ENCODE measurements at regions not wholly inside any gene's neighbourhood (a gene's known extent, or its start where the extent isn't known, plus 50 kb on each side); places are given as distances from the start of the nearest gene placed in this dataset.

DNA sequence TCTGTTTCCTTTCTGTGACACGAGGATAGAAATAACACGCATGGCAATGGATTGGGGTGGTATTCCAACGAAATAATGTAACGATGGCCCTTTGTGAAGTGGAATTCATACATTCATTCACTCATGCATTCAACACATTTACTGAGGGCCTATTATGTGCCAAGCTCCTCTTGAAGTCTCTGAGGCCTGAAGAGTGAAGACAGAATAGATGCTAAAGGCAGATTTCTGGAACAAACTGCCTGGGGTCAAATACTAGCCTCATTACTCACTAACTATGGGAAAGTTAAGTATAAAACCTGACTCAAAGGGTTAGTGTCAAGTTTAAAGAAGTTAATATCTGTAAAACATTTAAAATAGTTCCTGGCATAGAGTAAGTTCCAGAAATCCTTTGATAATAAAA is 279.6 kb upstream of the SULF2 start:
- H3K27ac ChIP-seq (ENCODE audit: low read depth in 1 of 2, low read length in 2 of 2) = no peak overlapping the region
- no peaks in the 10 kb centered on the region for H3K9me3 ChIP-seq (ENCODE audit: control insufficient read depth, low read length)
- no peaks in the 10 kb centered on the region for H3K27me3 ChIP-seq (ENCODE audit: control insufficient read depth in 1 of 2, insufficient read depth in 2 of 2, low read length in 1 of 2)
- ATAC-seq (ENCODE audit: low FRiP score) = no peak
- 78 to 82% methylated on average over 4 of the region's 4 CpGs for WGBS, 2 donors
- DNase-seq = no peak
- H3K4me1 ChIP-seq (ENCODE audit: control insufficient read depth in 1 of 2, insufficient read depth in 2 of 2, low read length in 2 of 2) = no peaks in the 10 kb centered on the region
- no peak overlapping the region for H3K4me3 ChIP-seq (ENCODE audit: low read length in 2 of 2)
- intact Hi-C loops (cut with DNase I) = no loop called here
- H3K36me3 ChIP-seq (ENCODE audit: control insufficient read depth in 1 of 2, insufficient read depth in 2 of 2, low read length in 1 of 2) = no peaks in the 10 kb centered on the region

GRCh38 chr20:48060841-48061720 is 275.8 kb upstream of the SULF2 start:
- H3K36me3 ChIP-seq (ENCODE audit: control insufficient read depth in 1 of 2, insufficient read depth in 2 of 2, low read length in 1 of 2) = no peaks in the 10 kb centered on the region
- H3K27ac ChIP-seq (ENCODE audit: low read depth in 1 of 2, low read length in 2 of 2) = no peak overlapping the region
- intact Hi-C loops (cut with DNase I) = no loop called here
- H3K27me3 ChIP-seq (ENCODE audit: control insufficient read depth in 1 of 2, insufficient read depth in 2 of 2, low read length in 1 of 2) = no peaks in the 10 kb centered on the region
- H3K4me3 ChIP-seq (ENCODE audit: low read length in 2 of 2) = no peak overlapping the region
- DNase-seq (no peak), ATAC-seq (ENCODE audit: low FRiP score) (no peak)
- WGBS, 2 donors = 91 to 94% methylated on average over 16 of the region's 16 CpGs
- H3K9me3 ChIP-seq (ENCODE audit: control insufficient read depth, low read length) = no peaks in the 10 kb centered on the region
- no peaks in the 10 kb centered on the region for H3K4me1 ChIP-seq (ENCODE audit: control insufficient read depth in 1 of 2, insufficient read depth in 2 of 2, low read length in 2 of 2)

- 93 to 96% methylated on average over 30 to 31 of the region's 31 CpGs for WGBS, 2 donors
- DNase-seq (no peak), ATAC-seq (ENCODE audit: low FRiP score) (no peak)
- H3K4me3 ChIP-seq (ENCODE audit: low read length in 2 of 2) = no peak overlapping the region
- no peaks in the 10 kb centered on the region for H3K36me3 ChIP-seq (ENCODE audit: control insufficient read depth in 1 of 2, insufficient read depth in 2 of 2, low read length in 1 of 2)
- H3K4me1 ChIP-seq (ENCODE audit: control insufficient read depth in 1 of 2, insufficient read depth in 2 of 2, low read length in 2 of 2) = no peaks in the 10 kb centered on the region
- intact Hi-C loops (cut with DNase I) = no loop called here
- no peak overlapping the region for H3K27ac ChIP-seq (ENCODE audit: low read depth in 1 of 2, low read length in 2 of 2)
- no peaks in the 10 kb centered on the region for H3K27me3 ChIP-seq (ENCODE audit: control insufficient read depth in 1 of 2, insufficient read depth in 2 of 2, low read length in 1 of 2)
- no peaks in the 10 kb centered on the region for H3K9me3 ChIP-seq (ENCODE audit: control insufficient read depth, low read length)
These were observed 273.6 kb upstream of the SULF2 start for GRCh38 chr20:48058611-48059559.

GRCh38 chr20:48057739-48058138 is 272.5 kb upstream of the SULF2 start:
- Histone ChIP-seq H3K27me3 (ENCODE audit: control insufficient read depth in 1 of 2, insufficient read depth in 2 of 2, low read length in 1 of 2) (no peaks in the 10 kb centered on the region), H3K36me3 (ENCODE audit: control insufficient read depth in 1 of 2, insufficient read depth in 2 of 2, low read length in 1 of 2) (no peaks in the 10 kb centered on the region), H3K9me3 (ENCODE audit: control insufficient read depth, low read length) (no peaks in the 10 kb centered on the region), H3K4me1 (ENCODE audit: control insufficient read depth in 1 of 2, insufficient read depth in 2 of 2, low read length in 2 of 2) (no peaks in the 10 kb centered on the region), H3K4me3 (ENCODE audit: low read length in 2 of 2) (no peak overlapping the region), H3K27ac (ENCODE audit: low read depth in 1 of 2, low read length in 2 of 2) (no peak overlapping the region)
- ATAC-seq (ENCODE audit: low FRiP score) = no peak
- DNase-seq = no peak
- intact Hi-C loops (cut with DNase I) = no loop called here
- WGBS, 2 donors = 95 to 97% methylated on average over 1 of the region's 1 CpG

DNA sequence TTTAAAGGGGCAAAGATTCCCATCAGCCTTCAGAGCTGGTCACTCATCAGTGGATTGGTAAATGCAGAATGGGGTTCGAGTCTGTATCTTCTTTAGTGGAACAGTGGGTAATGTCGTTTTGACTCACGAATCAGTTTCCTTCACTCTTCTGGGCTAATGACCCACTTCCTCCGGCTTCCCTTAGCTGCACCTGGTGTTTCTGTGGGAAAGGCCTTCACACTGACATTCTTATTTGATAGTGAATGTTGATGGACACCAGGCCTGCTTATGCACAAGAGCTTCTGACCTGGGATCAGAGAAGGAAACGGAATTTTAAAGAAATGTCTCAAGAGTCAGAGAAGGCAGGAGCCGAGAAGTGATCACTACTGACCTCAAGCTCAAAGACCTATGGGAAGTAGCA is 272.0 kb upstream of the SULF2 start:
- H3K36me3 ChIP-seq (ENCODE audit: control insufficient read depth in 1 of 2, insufficient read depth in 2 of 2, low read length in 1 of 2) = no peaks in the 10 kb centered on the region
- no peak overlapping the region for H3K27ac ChIP-seq (ENCODE audit: low read depth in 1 of 2, low read length in 2 of 2)
- DNase-seq (no peak), ATAC-seq (ENCODE audit: low FRiP score) (no peak)
- 73 to 89% methylated on average over 6 of the region's 6 CpGs for WGBS, 2 donors
- H3K9me3 ChIP-seq (ENCODE audit: control insufficient read depth, low read length) = no peaks in the 10 kb centered on the region
- intact Hi-C loops (cut with DNase I) = no loop called here
- H3K4me3 ChIP-seq (ENCODE audit: low read length in 2 of 2) = no peak overlapping the region
- no peaks in the 10 kb centered on the region for H3K4me1 ChIP-seq (ENCODE audit: control insufficient read depth in 1 of 2, insufficient read depth in 2 of 2, low read length in 2 of 2)
- H3K27me3 ChIP-seq (ENCODE audit: control insufficient read depth in 1 of 2, insufficient read depth in 2 of 2, low read length in 1 of 2) = no peaks in the 10 kb centered on the region

- peaks cover 0 to 1% of the 10 kb centered on the region in 2 donors for H3K4me1 ChIP-seq (ENCODE audit: control insufficient read depth in 1 of 2, insufficient read depth in 2 of 2, low read length in 2 of 2)
- H3K9me3 ChIP-seq (ENCODE audit: control insufficient read depth, low read length) = peaks cover 2% of the 10 kb centered on the region
- no peaks in the 10 kb centered on the region for H3K36me3 ChIP-seq (ENCODE audit: control insufficient read depth in 1 of 2, insufficient read depth in 2 of 2, low read length in 1 of 2)
- no peak overlapping the region for H3K27ac ChIP-seq (ENCODE audit: low read depth in 1 of 2, low read length in 2 of 2)
- no peak overlapping the region for H3K4me3 ChIP-seq (ENCODE audit: low read length in 2 of 2)
- intact Hi-C loops (cut with DNase I) = no loop called here
- WGBS, 2 donors = 80 to 81% methylated on average over 2 of the region's 2 CpGs
- DNase-seq = no peak
- no peaks in the 10 kb centered on the region for H3K27me3 ChIP-seq (ENCODE audit: control insufficient read depth in 1 of 2, insufficient read depth in 2 of 2, low read length in 1 of 2)
- no peak for ATAC-seq (ENCODE audit: low FRiP score)
These were observed 270.9 kb upstream of the SULF2 start for GRCh38 chr20:48056218-48056617.

DNA sequence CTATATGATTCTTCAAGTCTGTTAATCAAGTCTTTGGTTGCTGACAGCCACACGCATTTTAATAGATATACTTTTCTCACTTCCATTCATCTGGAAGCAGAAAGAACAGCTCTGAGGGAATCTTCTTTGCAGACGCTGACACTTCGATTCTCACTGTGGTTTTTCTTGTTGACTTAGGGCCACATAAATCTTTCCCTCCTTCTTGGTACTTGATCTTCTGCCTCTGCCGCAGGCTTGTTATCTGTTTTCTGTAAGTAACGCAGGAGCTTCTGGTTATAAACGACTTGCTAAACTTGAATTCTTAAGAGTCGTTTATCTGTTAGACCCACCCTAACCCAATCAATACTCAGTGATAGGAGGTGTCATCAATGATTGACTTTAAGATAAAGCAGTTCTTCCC is 268.8 kb upstream of the SULF2 start:
- H3K4me1 ChIP-seq (ENCODE audit: control insufficient read depth in 1 of 2, insufficient read depth in 2 of 2, low read length in 2 of 2) = peaks cover 0 to 1% of the 10 kb centered on the region in 2 donors
- peaks cover 2% of the 10 kb centered on the region for H3K9me3 ChIP-seq (ENCODE audit: control insufficient read depth, low read length)
- H3K36me3 ChIP-seq (ENCODE audit: control insufficient read depth in 1 of 2, insufficient read depth in 2 of 2, low read length in 1 of 2) = no peaks in the 10 kb centered on the region
- ATAC-seq (ENCODE audit: low FRiP score) (no peak), DNase-seq (no peak)
- 76 to 80% methylated on average over 7 of the region's 7 CpGs for WGBS, 2 donors
- no peak overlapping the region for H3K4me3 ChIP-seq (ENCODE audit: low read length in 2 of 2)
- H3K27me3 ChIP-seq (ENCODE audit: control insufficient read depth in 1 of 2, insufficient read depth in 2 of 2, low read length in 1 of 2) = no peaks in the 10 kb centered on the region
- intact Hi-C loops (cut with DNase I) = no loop called here
- no peak overlapping the region for H3K27ac ChIP-seq (ENCODE audit: low read depth in 1 of 2, low read length in 2 of 2)

- no peak for ATAC-seq (ENCODE audit: low FRiP score)
- H3K27ac ChIP-seq (ENCODE audit: low read depth in 1 of 2, low read length in 2 of 2) = no peak overlapping the region
- intact Hi-C loops (cut with DNase I) = no loop called here
These were observed 267.2 kb upstream of the SULF2 start for GRCh38 chr20:48052475-48052835.

More at GRCh38 chr20:48052475-48052835, 267.2 kb upstream of the SULF2 start:
- H3K4me3 ChIP-seq (ENCODE audit: low read length in 2 of 2) = no peak overlapping the region
- H3K36me3 ChIP-seq (ENCODE audit: control insufficient read depth in 1 of 2, insufficient read depth in 2 of 2, low read length in 1 of 2) = no peaks in the 10 kb centered on the region
- H3K9me3 ChIP-seq (ENCODE audit: control insufficient read depth, low read length) = peaks cover 2% of the 10 kb centered on the region
- 9 to 16% methylated on average over 2 of the region's 2 CpGs for WGBS, 2 donors
- no peak for DNase-seq
- no peaks in the 10 kb centered on the region for H3K27me3 ChIP-seq (ENCODE audit: control insufficient read depth in 1 of 2, insufficient read depth in 2 of 2, low read length in 1 of 2)
- H3K4me1 ChIP-seq (ENCODE audit: control insufficient read depth in 1 of 2, insufficient read depth in 2 of 2, low read length in 2 of 2) = peaks cover 0 to 1% of the 10 kb centered on the region in 2 donors

Measured in aorta (tissue), 5 donors.